IMR-90 (cell line): ENCODE measurements at regions not wholly inside any gene's neighbourhood (a gene's known extent, or its start where the extent isn't known, plus 50 kb on each side); places are given as distances from the start of the nearest gene placed in this dataset.

Experiments used
- ATAC-seq: fragments of 200-7000 bp; cut with Tn5 transposase; 2 replicates; pipeline ENCODE4 v1.9.1; 2020; ENCODE audit warnings: low read depth, mild to moderate bottlenecking, moderate library complexity
- BruUV-seq: library from RNA; stranded (reverse); fragments of 400-500 nt; replicated peaks from 2 replicates; lab custom pipeline; 2021; lab: Mats Ljungman, UMichigan
- CTCF ChIA-PET: fragments of 300-600 bp; formaldehyde crosslinking; extraction: SDS; loops from one replicate; lab custom pipeline; 2021; ENCODE audit warnings: antibody characterized with exemption; lab: Yijun Ruan, JAX
- POLR2A ChIA-PET: fragments of 300-600 bp; sonication (Branson Sonifier 250); formaldehyde crosslinking; loops from one replicate; lab custom pipeline; 2022; ENCODE audit warnings: antibody characterized with exemption; ENCODE audit not compliant: unreplicated experiment; lab: Charles Lee
- DNase-seq: peaks from one replicate; pipeline ENCODE4 v3.0.0; 2013
- H2AFZ ChIP-seq: replicated peaks from 2 replicates; pipeline ENCODE3; 2013; ENCODE audit warnings: low read length, mild to moderate bottlenecking; ENCODE audit not compliant: poor library complexity
- H2AK5ac ChIP-seq: 2 replicates; pipeline ENCODE4 v1.6.1; 2013; ENCODE audit warnings: low read depth, low read length, inconsistent platforms
- H2AK9ac ChIP-seq: replicated peaks from 2 replicates; pipeline ENCODE3; 2013; ENCODE audit warnings: mild to moderate bottlenecking, low read depth, low read length, moderate library complexity; ENCODE audit not compliant: poor library complexity
- H2BK120ac ChIP-seq: 2 replicates; pipeline ENCODE4 v1.6.1; 2013; ENCODE audit warnings: low read depth, low read length, inconsistent platforms
- H2BK15ac ChIP-seq: 3 replicates; pipeline ENCODE4 v1.6.1; 2013; ENCODE audit warnings: low read depth, low read length, inconsistent platforms
- H2BK20ac ChIP-seq: 2 replicates; pipeline ENCODE4 v1.6.1; 2013; ENCODE audit warnings: low read depth, mild to moderate bottlenecking, inconsistent platforms, low read length, moderate library complexity
- H2BK5ac ChIP-seq: 2 replicates; pipeline ENCODE4 v1.6.1; 2013; ENCODE audit warnings: mild to moderate bottlenecking, low read depth, low read length, inconsistent platforms; ENCODE audit not compliant: poor library complexity, severe bottlenecking
- H3K14ac ChIP-seq: replicated peaks from 2 replicates; pipeline ENCODE4 v1.6.1; 2013; ENCODE audit warnings: low read depth, low read length, inconsistent platforms
- H3K18ac ChIP-seq: 2 replicates; pipeline ENCODE4 v1.6.1; 2013; ENCODE audit warnings: low read depth, low read length, control low read depth
- H3K23ac ChIP-seq: 2 replicates; pipeline ENCODE4 v1.6.1; 2013; ENCODE audit warnings: low read depth, low read length, inconsistent platforms
- H3K27ac ChIP-seq: 2 replicates; pipeline ENCODE4 v1.5.1; 2013; ENCODE audit warnings: mild to moderate bottlenecking, control low read depth, low read length; ENCODE audit not compliant: insufficient read depth
- H3K27me3 ChIP-seq: 2 replicates; pipeline ENCODE4 v1.6.1; 2013; ENCODE audit warnings: low read length; ENCODE audit not compliant: control insufficient read depth, insufficient read depth
- H3K36me3 ChIP-seq: 2 replicates; pipeline ENCODE4 v1.6.1; 2013; ENCODE audit warnings: low read length, mixed read lengths; ENCODE audit not compliant: control insufficient read depth, insufficient read depth
- H3K4ac ChIP-seq: 2 replicates; pipeline ENCODE4 v1.6.1; 2013; ENCODE audit warnings: low read depth, low read length, inconsistent platforms
- H3K4me1 ChIP-seq: 2 replicates; pipeline ENCODE4 v1.6.1; 2013; ENCODE audit warnings: low read length, mixed read lengths; ENCODE audit not compliant: control insufficient read depth, insufficient read depth
- H3K4me2 ChIP-seq: 2 replicates; pipeline ENCODE4 v1.6.1; 2013; ENCODE audit warnings: low read depth, mild to moderate bottlenecking, control low read depth, low read length, moderate library complexity
- H3K4me3 ChIP-seq: 2 replicates; pipeline ENCODE4 v1.5.1; 2013; ENCODE audit warnings: low read depth, mild to moderate bottlenecking, control low read depth, low read length, moderate library complexity; ENCODE audit not compliant: insufficient read depth
- H3K56ac ChIP-seq: 2 replicates; pipeline ENCODE4 v1.6.1; 2013; ENCODE audit warnings: low read length, inconsistent platforms; ENCODE audit not compliant: insufficient read depth; ENCODE audit errors: extremely low read depth
- H3K79me1 ChIP-seq, 2 experiments: 2 replicates each; pipeline ENCODE4 v1.6.1; 2013; ENCODE audit warnings: low read length in 2 of 2, inconsistent platforms in 1 of 2, low read depth in 1 of 2
- H3K9ac ChIP-seq: 2 replicates; pipeline ENCODE4 v1.6.1; 2013; ENCODE audit warnings: low read depth, low read length, control low read depth
- H3K9me1 ChIP-seq: 2 replicates; pipeline ENCODE4 v1.6.1; 2013; ENCODE audit warnings: low read length, inconsistent platforms; ENCODE audit not compliant: insufficient read depth
- H3K9me3 ChIP-seq: 2 replicates; pipeline ENCODE4 v1.6.1; 2013; ENCODE audit warnings: low read length; ENCODE audit not compliant: control insufficient read depth, insufficient read depth
- H4K20me1 ChIP-seq: 2 replicates; pipeline ENCODE4 v1.6.1; 2013; ENCODE audit warnings: low read length, inconsistent platforms; ENCODE audit not compliant: insufficient read depth
- H4K5ac ChIP-seq: 2 replicates; pipeline ENCODE4 v1.6.1; 2013; ENCODE audit warnings: mild to moderate bottlenecking, low read depth, low read length, control low read depth
- H4K8ac ChIP-seq, 2 experiments: 2 replicates each; pipeline ENCODE4 v1.6.1; 2013; ENCODE audit warnings: low read depth in 2 of 2, low read length in 2 of 2, control low read depth in 1 of 2, inconsistent platforms in 1 of 2
- H4K91ac ChIP-seq: 2 replicates; pipeline ENCODE4 v1.6.1; 2013; ENCODE audit warnings: low read depth, low read length, inconsistent platforms; ENCODE audit not compliant: insufficient read depth
- BHLHE40 ChIP-seq: fragments of 150-350 bp; IDR thresholded peaks from 2 replicates; pipeline ENCODE4 v1.6.1; 2016; ENCODE audit warnings: mild to moderate bottlenecking, low read depth, low read length
- CEBPB ChIP-seq: IDR thresholded peaks from 2 replicates; pipeline ENCODE4 v1.6.1; 2012; ENCODE audit warnings: low read depth, low read length, improper control_type of control experiment
- CHD1 ChIP-seq: IDR thresholded peaks from 2 replicates; pipeline ENCODE4 v1.6.1; 2012; ENCODE audit warnings: low read depth, low read length, improper control_type of control experiment
- MAFK ChIP-seq: IDR thresholded peaks from 2 replicates; pipeline ENCODE4 v1.6.1; 2012; ENCODE audit warnings: low read depth, low read length, improper control_type of control experiment
- MXI1 ChIP-seq: IDR thresholded peaks from 2 replicates; pipeline ENCODE4 v1.6.1; 2012; ENCODE audit warnings: low read depth, mild to moderate bottlenecking, low read length, moderate library complexity, borderline replicate concordance
- NFE2L2 ChIP-seq: fragments of 150-350 bp; IDR thresholded peaks from 2 replicates; pipeline ENCODE4 v1.6.1; 2016; ENCODE audit warnings: low read depth, mild to moderate bottlenecking, low read length
- RCOR1 ChIP-seq: IDR thresholded peaks from 2 replicates; pipeline ENCODE4 v1.6.1; 2012; ENCODE audit warnings: mild to moderate bottlenecking, low read length, improper control_type of control experiment; ENCODE audit not compliant: insufficient replicate concordance
- RFX5 ChIP-seq: IDR thresholded peaks from 2 replicates; pipeline ENCODE4 v1.8.0; 2012; ENCODE audit warnings: low read depth, mild to moderate bottlenecking, low read length, moderate library complexity
- SMC3 ChIP-seq: fragments of 150-350 bp; IDR thresholded peaks from 2 replicates; pipeline ENCODE4 v1.6.1; 2016; ENCODE audit warnings: low read depth, mild to moderate bottlenecking, antibody characterized with exemption, low read length, moderate library complexity
- WGBS, 2 experiments: methylation state at CpG; one replicate each; pipeline versions ENCODE4 v1.1.5 to v1.1.7; 2013; ENCODE audit warnings: missing lambda C conversion rate in 2 of 2; ENCODE audit not compliant: insufficient read length in 1 of 2; ENCODE audit errors: extremely low coverage in 2 of 2; 5-methylcytosine and 5-hydroxymethylcytosine counted together
- dilution Hi-C: fragments of 300-500 bp; cut with HindIII; formaldehyde crosslinking; loops from one replicate; pipeline ENCODE4 v1.14.3; 2018; ENCODE audit warnings: low sequenced_read_pairs; ENCODE audit not compliant: unreplicated experiment
- in situ Hi-C: fragments of 300-500 bp; cut with MboI; formaldehyde crosslinking; loops from 3 replicates; pipeline ENCODE4 v1.14.3; 2019; ENCODE audit warnings: low sequenced_read_pairs, inconsistent platforms, mixed read lengths
- intact Hi-C: fragments of 100-400 bp; cut with micrococcal nuclease; formaldehyde crosslinking; loops from 2 replicates; pipeline ENCODE4 v1.10.0; 2022
- TF ChIP-seq, protein P1 (sequence below): conservative IDR thresholded peaks from 2 replicates; pipeline ENCODE4 v1.5.1; 2012; ENCODE audit warnings: mild to moderate bottlenecking, low read depth, low read length, improper control_type of control experiment

DNA sequence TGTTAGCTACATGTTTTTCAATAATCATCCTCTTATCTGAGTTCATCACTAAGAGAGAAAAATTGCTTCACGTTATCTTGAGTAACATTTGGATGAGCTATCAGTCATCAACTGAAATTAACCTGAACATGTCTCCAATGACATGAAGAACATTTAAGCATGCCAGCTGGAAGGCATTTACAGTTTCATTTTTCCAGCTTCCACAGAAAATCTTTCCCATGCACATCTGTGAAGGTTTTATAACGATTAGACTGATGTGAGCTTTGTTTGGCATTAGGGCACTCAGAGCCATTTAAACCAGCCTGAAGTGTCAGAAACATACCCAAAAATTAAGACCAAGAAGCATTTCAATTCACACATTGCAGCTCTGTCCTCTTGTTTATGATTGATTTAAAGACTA lies 235.8 kb upstream of the ARHGEF26 start:
- Histone ChIP-seq H4K91ac (no peak overlapping the region), H4K8ac (no peak overlapping the region), H2BK120ac (no peak overlapping the region), H3K79me1 (no peaks in the 10 kb centered on the region), H3K18ac (no peak overlapping the region), H3K4me1 (no peaks in the 10 kb centered on the region), H3K9ac (no peak overlapping the region), H3K56ac (no peak overlapping the region), H2AK9ac (no peak overlapping the region), H3K23ac (no peak overlapping the region), H2BK15ac (no peak overlapping the region), H4K5ac (no peak overlapping the region), H2BK20ac (no peak overlapping the region), H3K9me3 (no peaks in the 10 kb centered on the region), H2AK5ac (no peak overlapping the region), H3K14ac (no peak overlapping the region), H4K20me1 (no peaks in the 10 kb centered on the region), H3K9me1 (no peaks in the 10 kb centered on the region), H2AFZ (no peak overlapping the region), H3K4me2 (no peak overlapping the region), H3K4ac (no peak overlapping the region), H3K27ac (no peak overlapping the region), H3K4me3 (no peak overlapping the region), H3K36me3 (no peaks in the 10 kb centered on the region), H3K27me3 (no peaks in the 10 kb centered on the region), H2BK5ac (no peak overlapping the region)
- no TSS peak for BruUV-seq
- DNase-seq (no peak), ATAC-seq (no peak)
- dilution Hi-C loops, result no loop called here
- intact Hi-C loops, result no loop called here
- POLR2A ChIA-PET, result no interaction called here
- TF ChIP-seq RCOR1 (no peak), SMC3 (no peak), MXI1 (no peak), RFX5 (no peak), BHLHE40 (no peak), MAFK (no peak), CHD1 (no peak), CEBPB (no peak), NFE2L2 (no peak)
- TF ChIP-seq, protein P1, sequence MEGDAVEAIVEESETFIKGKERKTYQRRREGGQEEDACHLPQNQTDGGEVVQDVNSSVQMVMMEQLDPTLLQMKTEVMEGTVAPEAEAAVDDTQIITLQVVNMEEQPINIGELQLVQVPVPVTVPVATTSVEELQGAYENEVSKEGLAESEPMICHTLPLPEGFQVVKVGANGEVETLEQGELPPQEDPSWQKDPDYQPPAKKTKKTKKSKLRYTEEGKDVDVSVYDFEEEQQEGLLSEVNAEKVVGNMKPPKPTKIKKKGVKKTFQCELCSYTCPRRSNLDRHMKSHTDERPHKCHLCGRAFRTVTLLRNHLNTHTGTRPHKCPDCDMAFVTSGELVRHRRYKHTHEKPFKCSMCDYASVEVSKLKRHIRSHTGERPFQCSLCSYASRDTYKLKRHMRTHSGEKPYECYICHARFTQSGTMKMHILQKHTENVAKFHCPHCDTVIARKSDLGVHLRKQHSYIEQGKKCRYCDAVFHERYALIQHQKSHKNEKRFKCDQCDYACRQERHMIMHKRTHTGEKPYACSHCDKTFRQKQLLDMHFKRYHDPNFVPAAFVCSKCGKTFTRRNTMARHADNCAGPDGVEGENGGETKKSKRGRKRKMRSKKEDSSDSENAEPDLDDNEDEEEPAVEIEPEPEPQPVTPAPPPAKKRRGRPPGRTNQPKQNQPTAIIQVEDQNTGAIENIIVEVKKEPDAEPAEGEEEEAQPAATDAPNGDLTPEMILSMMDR, result no peak
- CTCF ChIA-PET, result no interaction called here
- no CpG with 5 or more reads among the region's 2 CpGs for WGBS, 2 experiments
- in situ Hi-C loops, result no loop called here
